LHCN-M2 (cell line): ENCODE measurements at regions not wholly inside any gene's neighbourhood (a gene's known extent, or its start where the extent isn't known, plus 50 kb on each side); places are given as distances from the start of the nearest gene placed in this dataset.

Source experiments
- DNase-seq: peaks from one replicate; pipeline ENCODE4 v3.0.0-alpha.2; 2012; ENCODE audit warnings: low read depth

GRCh38 chr6:8780653-8781052 lies 345.3 kb upstream of the SLC35B3 start:
- no peak for DNase-seq

- no peak for DNase-seq
These were observed 329.4 kb upstream of the SLC35B3 start for GRCh38 chr6:8764733-8765132.

DNA sequence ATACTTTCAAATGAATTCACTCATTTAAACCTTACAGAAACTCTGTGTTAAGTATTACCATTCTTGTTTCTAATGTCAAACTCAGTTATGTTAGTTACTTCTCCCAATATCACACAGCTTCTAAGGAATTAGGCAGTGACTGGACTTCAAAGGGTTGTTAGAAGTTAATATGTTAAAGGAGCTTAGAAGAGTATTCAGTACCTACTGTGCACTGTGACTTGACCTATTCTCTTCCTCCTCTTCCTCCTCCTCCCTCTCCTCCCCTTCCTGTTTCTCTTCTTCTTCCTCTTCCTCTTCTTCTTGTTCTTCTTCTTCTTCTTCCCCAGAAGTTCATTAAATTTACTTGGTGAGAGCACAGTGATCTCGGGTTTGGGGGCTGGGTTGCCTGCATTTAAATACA lies 325.6 kb upstream of the SLC35B3 start:
- no peak for DNase-seq

- no peak for DNase-seq
These were observed 323.1 kb upstream of the SLC35B3 start for GRCh38 chr6:8758412-8758811.

DNA sequence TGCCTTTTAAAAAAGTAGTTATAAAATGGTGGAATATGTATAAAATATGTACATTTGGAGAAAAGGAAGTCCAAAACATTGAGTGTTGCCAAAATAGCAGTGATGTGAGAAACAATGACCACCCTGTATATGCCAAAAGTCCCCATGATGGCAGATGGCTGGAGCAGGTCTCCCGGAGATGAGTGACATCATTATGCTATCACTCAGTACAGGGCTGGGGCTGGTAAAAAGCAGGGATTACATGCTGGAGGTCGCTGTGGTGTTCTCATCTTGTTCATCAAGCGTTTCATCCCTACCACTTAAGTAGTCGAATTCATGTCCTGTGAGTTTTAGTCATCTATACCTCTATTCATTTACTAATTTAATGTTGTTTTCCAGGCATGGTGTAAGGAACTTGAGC lies 315.3 kb upstream of the SLC35B3 start:
- no peak for DNase-seq

DNA sequence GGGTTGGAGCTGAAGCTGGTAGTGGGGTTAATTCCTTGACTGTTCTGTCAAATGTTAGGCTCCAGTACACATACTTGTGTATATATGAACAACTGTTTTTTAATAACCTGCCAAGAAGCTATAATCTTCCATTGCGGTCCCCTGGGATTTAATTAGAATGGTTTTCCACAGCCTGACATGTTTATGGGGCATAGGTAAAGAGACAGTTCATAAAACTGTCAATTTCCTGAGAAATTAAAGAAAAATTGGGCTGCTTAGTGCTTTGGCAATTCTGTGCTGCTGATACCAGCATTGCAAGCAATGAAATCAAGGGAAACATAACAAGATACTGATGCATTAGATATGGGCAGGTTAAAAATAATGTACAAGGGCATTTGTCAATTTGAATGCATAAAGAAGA lies 314.1 kb upstream of the SLC35B3 start:
- no peak for DNase-seq

GRCh38 chr6:8743170-8743745 lies 307.9 kb upstream of the SLC35B3 start:
- no peak for DNase-seq

DNA sequence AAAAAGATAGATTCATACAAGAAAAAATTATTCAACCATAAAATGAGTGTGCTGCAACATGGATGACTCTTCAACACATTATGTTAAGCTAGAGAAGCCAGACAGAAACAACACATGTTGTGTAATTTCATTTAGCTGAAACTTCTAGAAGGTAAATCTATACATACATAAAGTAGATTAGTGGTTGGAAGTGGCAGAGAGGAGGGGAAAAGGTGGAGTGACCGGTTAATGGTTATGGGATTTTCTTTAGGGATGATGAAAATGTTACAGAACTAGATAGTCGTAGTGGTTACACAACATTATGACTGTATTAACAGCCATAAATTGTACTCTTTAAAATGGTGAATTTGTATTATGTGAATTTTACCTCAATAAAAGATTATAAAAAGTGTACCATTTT lies 304.1 kb upstream of the SLC35B3 start:
- no peak for DNase-seq

DNA sequence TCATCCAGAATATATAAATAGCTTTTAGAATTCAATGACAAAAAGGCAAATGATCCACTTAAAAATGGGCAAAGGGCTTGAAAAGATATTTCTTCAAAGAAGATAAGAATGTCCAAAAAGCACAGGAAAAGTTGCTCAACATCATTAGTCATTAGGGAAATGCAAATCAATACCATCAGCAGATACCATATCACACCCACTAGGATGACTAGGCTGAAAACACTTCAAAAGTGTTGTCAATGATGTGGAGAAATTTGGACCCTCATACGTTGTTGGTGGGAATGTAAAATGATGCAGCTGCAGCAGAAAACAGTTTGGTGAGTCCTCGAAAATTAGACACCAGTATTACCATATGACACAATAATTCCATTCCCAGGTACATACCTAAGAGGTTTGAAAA lies 303.6 kb upstream of the SLC35B3 start:
- DNase-seq, result no peak

GRCh38 chr6:8736156-8736895 lies 301.0 kb upstream of the SLC35B3 start:
- DNase-seq, result no peak

DNA sequence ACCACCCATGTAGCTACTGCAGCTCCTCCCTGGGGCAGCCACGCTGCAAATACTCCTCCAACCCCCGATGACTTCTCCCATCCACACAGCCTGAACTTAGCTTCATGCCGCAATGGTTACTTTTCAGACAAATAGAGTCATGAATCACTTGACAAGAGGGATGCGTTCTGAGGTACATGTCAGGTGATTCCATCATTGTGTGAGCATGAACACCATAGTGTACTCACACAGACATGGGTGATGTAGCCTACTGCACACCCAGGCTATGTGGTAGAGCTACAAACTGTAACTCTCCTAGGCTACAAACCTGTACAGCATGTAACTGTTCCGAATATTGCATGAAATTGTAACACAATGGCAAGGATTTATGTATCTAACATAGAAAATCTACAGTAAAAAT lies 298.5 kb upstream of the SLC35B3 start:
- DNase-seq, result no peak

- DNase-seq, result no peak
These were observed 296.5 kb upstream of the SLC35B3 start for GRCh38 chr6:8731874-8732273.

GRCh38 chr6:8710668-8711431 lies 275.5 kb upstream of the SLC35B3 start:
- DNase-seq, result no peak

GRCh38 chr6:8707956-8708772 lies 272.8 kb upstream of the SLC35B3 start:
- DNase-seq, result no peak

GRCh38 chr6:8707369-8707768 lies 272.0 kb upstream of the SLC35B3 start:
- DNase-seq, result no peak

DNA sequence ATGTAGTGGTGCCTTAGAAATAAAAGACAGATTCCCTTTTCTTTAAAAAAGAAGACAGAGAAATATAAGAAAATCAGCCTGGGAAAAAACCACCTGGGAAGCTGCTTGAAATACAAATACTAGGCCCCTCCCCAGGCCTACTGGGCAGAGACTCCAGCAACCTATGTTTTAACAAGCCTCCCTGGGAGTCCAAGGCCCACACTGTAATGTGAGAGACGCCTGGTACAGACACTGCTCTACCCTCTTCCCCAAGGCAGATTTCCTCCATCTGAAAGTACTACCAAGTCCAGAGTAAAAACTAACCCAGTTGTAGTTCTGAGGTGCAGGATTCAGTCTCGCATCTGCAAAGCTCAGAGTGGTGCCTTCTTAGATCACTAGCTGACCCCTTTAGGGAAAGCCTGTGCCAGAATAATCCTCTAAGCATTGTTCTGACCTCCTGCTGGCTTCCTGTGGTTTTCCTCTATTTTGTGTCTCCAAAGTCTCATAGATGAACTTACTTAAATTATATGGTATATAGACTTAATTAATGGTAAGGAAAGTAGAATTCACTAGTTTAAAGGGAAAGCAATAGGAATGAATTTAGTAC lies 270.2 kb upstream of the SLC35B3 start:
- no peak for DNase-seq

- no peak for DNase-seq
These were observed 267.7 kb upstream of the SLC35B3 start for GRCh38 chr6:8703059-8703458.

- DNase-seq, result no peak
These were observed 253.5 kb upstream of the SLC35B3 start for GRCh38 chr6:8688821-8689220.

- DNase-seq, result no peak
These were observed 250.7 kb upstream of the SLC35B3 start for GRCh38 chr6:8686077-8686476.

- no peak for DNase-seq
These were observed 247.9 kb upstream of the SLC35B3 start for GRCh38 chr6:8683204-8683603.

- no peak for DNase-seq
These were observed 244.5 kb upstream of the SLC35B3 start for GRCh38 chr6:8679823-8680222.

GRCh38 chr6:8678466-8678865 lies 243.1 kb upstream of the SLC35B3 start:
- DNase-seq, result no peak
